ENCODE measurements at regions not wholly inside any gene's neighbourhood (a gene's known extent, or its start where the extent isn't known, plus 50 kb on each side); places are given as distances from the start of the nearest gene placed in this dataset.

DNA sequence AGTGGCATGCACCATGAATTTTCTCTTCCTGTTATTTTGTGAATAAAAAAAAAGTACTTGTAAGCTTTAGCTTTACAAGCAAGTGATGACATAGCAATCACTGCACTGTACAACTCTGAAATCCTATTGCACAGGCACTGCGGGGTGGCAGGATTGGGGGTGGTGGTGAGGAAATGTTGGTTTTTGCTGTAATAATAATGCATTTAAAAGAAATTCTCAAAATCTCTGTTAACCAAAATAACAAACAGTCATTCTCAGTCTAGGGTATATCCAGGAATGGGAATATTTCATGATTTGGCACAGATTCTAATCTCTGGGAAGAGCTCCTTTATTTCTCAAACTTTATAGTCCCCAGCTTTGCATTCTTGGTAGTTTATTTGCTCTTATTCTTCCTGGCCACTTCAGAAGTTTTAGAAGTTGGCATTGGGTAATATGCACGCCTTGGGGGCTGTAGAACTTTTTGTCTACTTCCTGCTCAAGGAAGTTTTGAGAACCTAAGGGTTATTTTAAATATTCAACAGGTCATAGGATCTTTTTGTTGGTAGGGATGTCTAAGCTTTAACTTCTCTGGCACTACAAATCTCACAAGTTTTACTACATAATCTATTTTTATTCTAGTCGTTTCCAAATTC, 353.0 kb upstream of the KLF12 start:
- Histone ChIP-seq H3K4me3 (replicated peaks in 1 of 3; ENCODE audit: insufficient read depth in 1 of 3, low read depth in 2 of 3, low read length in 3 of 3) (no peak overlapping the region), H2AFZ (ENCODE audit: low read length) (no peak overlapping the region), H3K27me3 (ENCODE audit: control insufficient read depth in 1 of 2, insufficient read depth in 2 of 2, low read length in 2 of 2) (no peaks in the 10 kb centered on the region; a peak in 1 of 5 replicates), H3K9ac (ENCODE audit: insufficient read depth, low read depth, low read length) (no peak overlapping the region), H3K27ac (ENCODE audit: extremely low read length, insufficient read depth, low read length) (no peak overlapping the region), H3K4me1 (ENCODE audit: insufficient read depth, low read length) (no peaks in the 10 kb centered on the region), H3K79me2 (ENCODE audit: insufficient read depth, low read length) (no peaks in the 10 kb centered on the region), H3K9me3 (ENCODE audit: low read length) (no peaks in the 10 kb centered on the region), H3K4me2 (ENCODE audit: low read depth, low read length) (no peak overlapping the region), H3K36me3 (replicated peaks in 1 of 2; ENCODE audit: control insufficient read depth in 1 of 2, insufficient read depth in 2 of 2, low read length in 2 of 2) (no peaks in the 10 kb centered on the region), H4K20me1 (ENCODE audit: insufficient read depth, low read length) (no peaks in the 10 kb centered on the region)
- WGBS (ENCODE audit: low lambda C conversion rate) = 5% methylated on average over 3 of the region's 3 CpGs
- ChIA-PET CTCF (ENCODE audit: low intra/inter-chr PET ratio, low total read pairs) (no interaction called here), POLR2A (no interaction called here)
- intact Hi-C loops (cut with micrococcal nuclease; ENCODE audit: unreplicated experiment) (no loop called here), in situ Hi-C loops (cut with HindIII; ENCODE audit: extremely low pct_ligation_motif_present, low pct_unique_long_range_greater_than_20kb) (no loop called here)
- ATAC-seq = no peak
- no peak for FAIRE-seq
- DNase-seq (ENCODE audit: low spot score) = no peak
- BruUV-seq (replicated peaks) = no TSS peak
- TF ChIP-seq, protein P1, sequence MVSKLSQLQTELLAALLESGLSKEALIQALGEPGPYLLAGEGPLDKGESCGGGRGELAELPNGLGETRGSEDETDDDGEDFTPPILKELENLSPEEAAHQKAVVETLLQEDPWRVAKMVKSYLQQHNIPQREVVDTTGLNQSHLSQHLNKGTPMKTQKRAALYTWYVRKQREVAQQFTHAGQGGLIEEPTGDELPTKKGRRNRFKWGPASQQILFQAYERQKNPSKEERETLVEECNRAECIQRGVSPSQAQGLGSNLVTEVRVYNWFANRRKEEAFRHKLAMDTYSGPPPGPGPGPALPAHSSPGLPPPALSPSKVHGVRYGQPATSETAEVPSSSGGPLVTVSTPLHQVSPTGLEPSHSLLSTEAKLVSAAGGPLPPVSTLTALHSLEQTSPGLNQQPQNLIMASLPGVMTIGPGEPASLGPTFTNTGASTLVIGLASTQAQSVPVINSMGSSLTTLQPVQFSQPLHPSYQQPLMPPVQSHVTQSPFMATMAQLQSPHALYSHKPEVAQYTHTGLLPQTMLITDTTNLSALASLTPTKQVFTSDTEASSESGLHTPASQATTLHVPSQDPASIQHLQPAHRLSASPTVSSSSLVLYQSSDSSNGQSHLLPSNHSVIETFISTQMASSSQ (IDR thresholded peaks at IDR 0.05; ENCODE audit: low read depth) = no peak
- TF ChIP-seq, protein P1 (CRISPR knock-in tag; IDR thresholded peaks at IDR 0.05; ENCODE audit: borderline replicate concordance) = no peak
- TF ChIP-seq SRSF4 (IDR thresholded peaks at IDR 0.05; ENCODE audit: low read depth, low read length, poor library complexity, severe bottlenecking) (no peak), GZF1 (CRISPR knock-in tag; IDR thresholded peaks at IDR 0.05) (no peak), ZNF678 (CRISPR knock-in tag; IDR thresholded peaks at IDR 0.05) (no peak), JUNB (CRISPR knock-in tag; IDR thresholded peaks at IDR 0.05; ENCODE audit: borderline replicate concordance) (no peak)
